RWPE2 (cell line): ENCODE measurements at regions not wholly inside any gene's neighbourhood (a gene's known extent, or its start where the extent isn't known, plus 50 kb on each side); places are given as distances from the start of the nearest gene placed in this dataset.

ENCODE experiments used
- ATAC-seq: fragments of 200-7000 bp; cut with Tn5 transposase; 3 replicates; pipeline ENCODE4 v1.9.1; 2021; ENCODE audit warnings: low read depth
- DNase-seq: peaks from one replicate; pipeline ENCODE4 v3.0.0-alpha.2; 2020; ENCODE audit warnings: low spot score
- H3K27ac ChIP-seq: fragments of 450-650 bp; 2 replicates; pipeline ENCODE4 v1.5.1; 2017; ENCODE audit warnings: mild to moderate bottlenecking; ENCODE audit not compliant: poor library complexity, severe bottlenecking
- H3K27me3 ChIP-seq: fragments of 250-450 bp; sonication (Bioruptor Pico); 2 replicates; pipeline ENCODE4 v1.5.1; 2021; ENCODE audit warnings: mild to moderate bottlenecking, moderate library complexity; ENCODE audit not compliant: insufficient read depth, poor library complexity, severe bottlenecking
- H3K36me3 ChIP-seq: fragments of 250-450 bp; sonication (Bioruptor Pico); 2 replicates; pipeline ENCODE4 v1.5.1; 2020; ENCODE audit warnings: low read depth, mild to moderate bottlenecking, moderate library complexity
- H3K4me1 ChIP-seq: fragments of 250-450 bp; sonication (Bioruptor Pico); 2 replicates; pipeline ENCODE4 v1.5.1; 2021; ENCODE audit warnings: mild to moderate bottlenecking, moderate library complexity; ENCODE audit not compliant: insufficient read depth, poor library complexity, severe bottlenecking
- H3K4me3 ChIP-seq: fragments of 250-450 bp; sonication (Bioruptor Pico); 2 replicates; pipeline ENCODE4 v1.5.1; 2021; ENCODE audit warnings: mild to moderate bottlenecking, moderate library complexity; ENCODE audit not compliant: severe bottlenecking
- H3K9me3 ChIP-seq: fragments of 250-450 bp; sonication (Bioruptor Pico); 2 replicates; pipeline ENCODE4 v1.5.1; 2021; ENCODE audit warnings: mild to moderate bottlenecking, moderate library complexity; ENCODE audit not compliant: severe bottlenecking
- CTCF ChIP-seq: fragments of 450-650 bp; IDR thresholded peaks from one replicate; pipeline ENCODE4 v1.5.1; 2017; ENCODE audit warnings: mild to moderate bottlenecking, moderate library complexity; ENCODE audit not compliant: poor library complexity, severe bottlenecking

GRCh38 chr7:106590209-106590816 is 70.6 kb downstream of the CCDC71L start:
- H3K9me3 ChIP-seq, result no peaks in the 10 kb centered on the region
- no peak overlapping the region for H3K27ac ChIP-seq
- H3K4me1 ChIP-seq, result no peaks in the 10 kb centered on the region
- no peaks in the 10 kb centered on the region for H3K27me3 ChIP-seq
- DNase-seq (no peak), ATAC-seq (no peak)
- H3K36me3 ChIP-seq, result no peaks in the 10 kb centered on the region
- TF ChIP-seq CTCF, result no peak
- H3K4me3 ChIP-seq, result no peak overlapping the region

- no peak for TF ChIP-seq CTCF
- ATAC-seq, result no peak
- no peaks in the 10 kb centered on the region for H3K4me1 ChIP-seq
Measured at GRCh38 chr7:106589198-106589879, 71.6 kb downstream of the CCDC71L start.

GRCh38 chr7:106588422-106589197 is 72.3 kb downstream of the CCDC71L start:
- ATAC-seq (no peak), DNase-seq (no peak)
- Histone ChIP-seq H3K27ac (no peak overlapping the region), H3K4me3 (no peak overlapping the region), H3K9me3 (no peaks in the 10 kb centered on the region), H3K36me3 (no peaks in the 10 kb centered on the region), H3K4me1 (no peaks in the 10 kb centered on the region), H3K27me3 (no peaks in the 10 kb centered on the region)
- no peak for TF ChIP-seq CTCF

More at GRCh38 chr7:106589198-106589879, 71.6 kb downstream of the CCDC71L start:
- Histone ChIP-seq H3K36me3 (no peaks in the 10 kb centered on the region), H3K27me3 (no peaks in the 10 kb centered on the region), H3K27ac (no peak overlapping the region), H3K4me3 (no peak overlapping the region), H3K9me3 (no peaks in the 10 kb centered on the region)
- DNase-seq, result no peak

- no peak overlapping the region for H3K27ac ChIP-seq
- no peak overlapping the region for H3K4me3 ChIP-seq
- no peaks in the 10 kb centered on the region for H3K9me3 ChIP-seq
- ATAC-seq (no peak), DNase-seq (no peak)
- H3K27me3 ChIP-seq, result no peaks in the 10 kb centered on the region
- no peaks in the 10 kb centered on the region for H3K36me3 ChIP-seq
- no peaks in the 10 kb centered on the region for H3K4me1 ChIP-seq
- TF ChIP-seq CTCF, result no peak
Measured at GRCh38 chr7:106584914-106585759, 75.8 kb downstream of the CCDC71L start.
